GM21526 (cell line): ENCODE measurements at regions not wholly inside any gene's neighbourhood (a gene's known extent, or its start where the extent isn't known, plus 50 kb on each side); places are given as distances from the start of the nearest gene placed in this dataset.
"Not testable (repeated sequence)": the region's sequence is repeated elsewhere in the genome, so short reads cannot be mapped to it uniquely, and the experiment has no call there.

ENCODE experiments used
- ATAC-seq: cut with Tn5 transposase; IDR thresholded peaks from one replicate; pipeline ENCODE4 v1.9.1; 2021; ENCODE audit warnings: moderate library complexity; ENCODE audit not compliant: unreplicated experiment, low FRiP score

- ATAC-seq = no peak
Measured at GRCh38 chr4:42205541-42205940, 53.1 kb upstream of the BEND4 start.

- no peak for ATAC-seq
Measured at GRCh38 chr4:42216664-42217063, 64.2 kb upstream of the BEND4 start.

- ATAC-seq = no peak
Measured at GRCh38 chr4:42225286-42225685, 72.8 kb upstream of the BEND4 start.

- ATAC-seq = no peak
Measured at GRCh38 chr4:42234817-42235216, 82.4 kb upstream of the BEND4 start.

- no peak for ATAC-seq
Measured at GRCh38 chr4:42235304-42236021, 83.0 kb upstream of the BEND4 start.

- ATAC-seq = no peak
Measured at GRCh38 chr4:42237010-42237409, 84.6 kb upstream of the BEND4 start.

GRCh38 chr4:42237451-42237850 is 85.0 kb upstream of the BEND4 start:
- ATAC-seq = no peak

GRCh38 chr4:42248972-42249371 is 96.5 kb upstream of the BEND4 start:
- no peak for ATAC-seq

- no peak for ATAC-seq
Measured at GRCh38 chr4:42252315-42252714, 99.9 kb upstream of the BEND4 start.

GRCh38 chr4:42257645-42258044 is 105.2 kb upstream of the BEND4 start:
- ATAC-seq = not testable (repeated sequence)

- ATAC-seq = no peak
Measured at GRCh38 chr4:42262701-42263490, 110.4 kb upstream of the BEND4 start.

GRCh38 chr4:42265782-42266602 is 113.5 kb upstream of the BEND4 start:
- ATAC-seq = no peak

- no peak for ATAC-seq
Measured at GRCh38 chr4:42267724-42268123, 115.3 kb upstream of the BEND4 start.

- ATAC-seq = no peak
Measured at GRCh38 chr4:42268824-42269223, 116.4 kb upstream of the BEND4 start.

- no peak for ATAC-seq
Measured at GRCh38 chr4:42271096-42271495, 118.6 kb upstream of the BEND4 start.

- no peak for ATAC-seq
Measured at GRCh38 chr4:42277291-42277690, 120.0 kb upstream of the SHISA3 start.

GRCh38 chr4:42278709-42279324 is 118.5 kb upstream of the SHISA3 start:
- ATAC-seq = no peak

- ATAC-seq = no peak
Measured at GRCh38 chr4:42280327-42281095, 116.8 kb upstream of the SHISA3 start.

GRCh38 chr4:42281324-42282020 is 115.8 kb upstream of the SHISA3 start:
- ATAC-seq = peak; percentile 37
